Astrocyte of the cerebellum (primary cell): ENCODE measurements at regions not wholly inside any gene's neighbourhood (a gene's known extent, or its start where the extent isn't known, plus 50 kb on each side); places are given as distances from the start of the nearest gene placed in this dataset.

Experiments
- DNase-seq: peaks from one replicate; pipeline ENCODE4 v3.0.0-alpha.2; 2011; ENCODE audit warnings: low read depth
- H3K4me3 ChIP-seq: 2 replicates; pipeline ENCODE4 v1.5.1; 2011; ENCODE audit warnings: mild to moderate bottlenecking, low read depth, low read length, moderate library complexity
- CTCF ChIP-seq: IDR thresholded peaks from 2 replicates; pipeline ENCODE4 v1.5.1; 2012; ENCODE audit warnings: low read length, low read depth, moderate library complexity, mild to moderate bottlenecking; ENCODE audit errors: missing control alignments
- in situ Hi-C: cut with HindIII; loops from 2 replicates; pipeline ENCODE4 v1.10.0; 2017; ENCODE audit warnings: low sequenced_read_pairs

GRCh38 chr13:72204291-72204690 lies 337.3 kb upstream of the DACH1 start:
- in situ Hi-C loops: no loop called here
- TF ChIP-seq CTCF: no peak
- no peak overlapping the region for H3K4me3 ChIP-seq
- DNase-seq: peak; percentile 62

- TF ChIP-seq CTCF: no peak
- H3K4me3 ChIP-seq: no peak overlapping the region
- no peak for DNase-seq
- in situ Hi-C loops: no loop called here
Measured at GRCh38 chr13:72201726-72202125, 334.7 kb upstream of the DACH1 start.

DNA sequence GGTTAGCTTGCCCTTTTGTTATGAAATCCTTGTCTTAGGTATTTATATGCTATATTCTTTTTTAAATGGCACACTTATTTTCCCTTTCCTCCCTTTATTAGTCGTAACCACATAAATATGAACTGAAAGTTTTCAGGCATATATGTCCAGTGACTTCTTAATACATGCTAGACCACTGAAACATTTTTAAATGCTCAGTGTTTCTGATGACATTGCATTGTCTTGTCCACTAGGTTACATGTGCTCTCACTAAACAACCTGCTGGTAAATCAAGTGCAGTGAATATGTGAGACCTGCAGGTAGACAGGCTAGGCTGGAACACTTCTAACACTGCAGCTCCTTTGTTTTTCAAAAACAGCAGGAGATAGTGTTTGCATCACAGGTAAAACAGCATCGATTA lies 332.6 kb upstream of the DACH1 start:
- TF ChIP-seq CTCF: no peak
- no peak for DNase-seq
- no peak overlapping the region for H3K4me3 ChIP-seq
- in situ Hi-C loops: no loop called here

- in situ Hi-C loops: no loop called here
- H3K4me3 ChIP-seq: no peak overlapping the region
- no peak for TF ChIP-seq CTCF
- no peak for DNase-seq
Measured at GRCh38 chr13:72198967-72199560, 332.1 kb upstream of the DACH1 start.

- TF ChIP-seq CTCF: no peak
- no peak overlapping the region for H3K4me3 ChIP-seq
- in situ Hi-C loops: no loop called here
- DNase-seq: no peak
Measured at GRCh38 chr13:72198042-72198441, 331.0 kb upstream of the DACH1 start.

DNA sequence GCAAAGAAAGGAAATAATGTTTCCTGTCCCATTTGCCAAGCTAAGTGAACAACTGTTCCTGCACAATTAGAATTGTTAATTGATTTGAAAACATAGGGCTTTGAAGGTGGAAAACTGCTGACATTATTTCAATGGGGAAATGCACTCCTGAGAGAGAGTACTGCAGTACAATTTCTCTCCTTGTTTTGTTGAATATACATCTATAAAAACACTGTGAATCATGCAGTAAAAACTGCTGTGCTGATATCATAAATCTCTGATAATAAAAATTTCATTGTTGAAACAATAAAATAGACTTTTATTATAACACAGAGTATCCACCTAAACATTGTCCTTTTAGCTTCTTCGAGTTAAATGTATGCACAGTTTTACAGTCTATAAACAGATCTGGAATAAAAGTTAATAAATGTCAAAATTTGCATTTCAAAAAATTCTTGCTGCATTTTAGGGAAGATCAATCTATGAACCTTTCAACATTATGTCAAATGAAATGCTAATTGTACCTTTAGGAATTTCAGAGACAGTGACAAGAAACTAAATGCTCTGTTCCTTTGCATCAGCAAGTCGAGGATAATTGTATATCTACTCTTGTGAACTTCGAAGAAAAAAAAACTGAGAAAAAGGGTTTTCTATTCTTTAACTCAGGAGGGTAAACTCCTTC lies 328.2 kb upstream of the DACH1 start:
- in situ Hi-C loops: no loop called here
- DNase-seq: no peak
- no peak overlapping the region for H3K4me3 ChIP-seq
- TF ChIP-seq CTCF: no peak
